Stimulated activated effector memory CD8-positive, alpha-beta T cell treated with anti-CD3 and anti-CD28 coated beads, Interleukin-12 subunit alpha, Interleukin-12 subunit beta, amount 100 ng/mL, for 72 hours (primary cell): ENCODE measurements at regions not wholly inside any gene's neighbourhood (a gene's known extent, or its start where the extent isn't known, plus 50 kb on each side); places are given as distances from the start of the nearest gene placed in this dataset.
"Not testable (repeated sequence)": the region's sequence is repeated elsewhere in the genome, so short reads cannot be mapped to it uniquely, and the experiment has no call there.

Experiments
- ATAC-seq: fragments of 150-1000 bp; cut with Tn5 transposase; 2 replicates; pipeline ENCODE4 v1.10.0; 2021
- DNase-seq, 2 donors: peaks; one replicate each; pipeline ENCODE4 v3.0.0; 2021 to 2022; ENCODE audit warnings: low spot score in 2 of 2
- H3K27ac Mint-ChIP-seq: one replicate; pipeline ENCODE4 v1.8.0; 2022; ENCODE audit warnings: mild to moderate bottlenecking, mixed read lengths
- H3K36me3 Mint-ChIP-seq: one replicate; pipeline ENCODE4 v1.8.0; 2022; ENCODE audit warnings: mild to moderate bottlenecking, mixed read lengths
- H3K4me1 Mint-ChIP-seq: one replicate; pipeline ENCODE4 v1.8.0; 2022; ENCODE audit warnings: mixed read lengths
- H3K4me3 Mint-ChIP-seq: one replicate; pipeline ENCODE4 v1.8.0; 2022; ENCODE audit warnings: mild to moderate bottlenecking, mixed read lengths
- H3K9me3 Mint-ChIP-seq: one replicate; pipeline ENCODE4 v1.8.0; 2022; ENCODE audit warnings: mixed read lengths

DNA sequence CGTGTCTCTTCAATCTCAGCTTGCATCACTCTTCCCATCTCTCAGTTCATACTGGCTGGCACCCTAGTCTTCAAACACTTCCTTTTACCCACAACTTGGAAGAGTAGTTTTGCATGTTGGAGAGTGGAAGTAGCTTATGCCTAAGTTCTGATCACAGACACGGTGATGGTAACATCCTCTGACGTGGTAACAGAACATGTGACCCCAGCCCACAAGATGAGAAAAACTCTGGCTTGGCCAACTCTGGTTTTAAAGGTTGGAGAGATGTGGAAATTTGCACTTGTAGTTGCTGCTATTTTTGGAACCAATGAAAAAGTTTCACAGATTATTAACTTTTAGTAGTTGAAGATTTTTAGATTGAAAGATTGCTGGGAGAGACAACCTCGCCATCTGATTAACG is 155.4 kb upstream of the SLC35G4 start:
- Mint-ChIP-seq H3K9me3 (peaks cover 2% of the 10 kb centered on the region), H3K27ac (no peak overlapping the region), H3K4me1 (no peaks in the 10 kb centered on the region), H3K36me3 (no peaks in the 10 kb centered on the region), H3K4me3 (no peak overlapping the region)
- ATAC-seq (no peak), DNase-seq (no peak)

GRCh38 chr18:11444169-11444568 is 165.2 kb upstream of the SLC35G4 start:
- not testable (repeated sequence) for H3K4me1 Mint-ChIP-seq, ATAC-seq, H3K9me3 Mint-ChIP-seq, DNase-seq, H3K4me3 Mint-ChIP-seq, H3K27ac Mint-ChIP-seq, H3K36me3 Mint-ChIP-seq

DNA sequence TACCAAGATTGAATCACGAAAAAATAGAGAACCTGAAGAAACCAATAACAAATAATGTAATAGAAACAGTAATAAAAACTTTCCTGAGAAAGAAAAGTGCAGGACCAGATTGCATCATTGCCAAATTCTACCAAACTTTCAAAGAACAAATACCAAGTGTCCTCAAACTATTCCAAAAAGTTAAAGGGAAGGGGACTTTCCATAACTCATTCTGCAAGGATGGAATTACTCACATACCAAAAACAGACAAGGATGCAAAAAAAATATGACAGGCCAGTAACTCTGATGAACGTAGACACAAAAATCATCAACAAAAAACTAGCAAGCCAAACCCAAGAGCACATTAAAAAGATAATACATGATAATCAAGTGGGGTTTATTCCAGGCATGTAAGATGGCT is 172.3 kb upstream of the SLC35G4 start:
- no peaks in the 10 kb centered on the region for H3K36me3 Mint-ChIP-seq
- H3K27ac Mint-ChIP-seq, result no peak overlapping the region
- H3K9me3 Mint-ChIP-seq, result peaks cover 4% of the 10 kb centered on the region

GRCh38 chr18:11432360-11432811 is 177.0 kb upstream of the SLC35G4 start:
- Mint-ChIP-seq H3K4me3 (no peak overlapping the region), H3K4me1 (no peaks in the 10 kb centered on the region), H3K27ac (no peak overlapping the region), H3K36me3 (no peaks in the 10 kb centered on the region), H3K9me3 (peaks cover 7% of the 10 kb centered on the region)
- DNase-seq (no peak), ATAC-seq (no peak)

More for the DNA sequence above, 172.3 kb upstream of the SLC35G4 start:
- no peak overlapping the region for H3K4me3 Mint-ChIP-seq
- DNase-seq (no peak), ATAC-seq (no peak)
- no peaks in the 10 kb centered on the region for H3K4me1 Mint-ChIP-seq

GRCh38 chr18:11429876-11430275 is 179.5 kb upstream of the SLC35G4 start:
- Mint-ChIP-seq H3K27ac (no peak overlapping the region), H3K36me3 (no peaks in the 10 kb centered on the region), H3K4me1 (no peaks in the 10 kb centered on the region), H3K9me3 (peaks cover 7% of the 10 kb centered on the region), H3K4me3 (no peak overlapping the region)
- DNase-seq, result no peak
- no peak for ATAC-seq

GRCh38 chr18:11425211-11425610 is 184.2 kb upstream of the SLC35G4 start:
- DNase-seq, result no peak
- H3K27ac Mint-ChIP-seq, result no peak overlapping the region
- H3K9me3 Mint-ChIP-seq, result peaks cover 3% of the 10 kb centered on the region
- no peaks in the 10 kb centered on the region for H3K36me3 Mint-ChIP-seq
- no peaks in the 10 kb centered on the region for H3K4me1 Mint-ChIP-seq
- ATAC-seq, result no peak
- no peak overlapping the region for H3K4me3 Mint-ChIP-seq

- Mint-ChIP-seq H3K9me3 (peaks cover 3% of the 10 kb centered on the region), H3K36me3 (no peaks in the 10 kb centered on the region), H3K4me3 (no peak overlapping the region), H3K27ac (no peak overlapping the region), H3K4me1 (no peaks in the 10 kb centered on the region)
- ATAC-seq, result no peak
- DNase-seq, result no peak
Observed at GRCh38 chr18:11419338-11419737, 190.1 kb upstream of the SLC35G4 start.

DNA sequence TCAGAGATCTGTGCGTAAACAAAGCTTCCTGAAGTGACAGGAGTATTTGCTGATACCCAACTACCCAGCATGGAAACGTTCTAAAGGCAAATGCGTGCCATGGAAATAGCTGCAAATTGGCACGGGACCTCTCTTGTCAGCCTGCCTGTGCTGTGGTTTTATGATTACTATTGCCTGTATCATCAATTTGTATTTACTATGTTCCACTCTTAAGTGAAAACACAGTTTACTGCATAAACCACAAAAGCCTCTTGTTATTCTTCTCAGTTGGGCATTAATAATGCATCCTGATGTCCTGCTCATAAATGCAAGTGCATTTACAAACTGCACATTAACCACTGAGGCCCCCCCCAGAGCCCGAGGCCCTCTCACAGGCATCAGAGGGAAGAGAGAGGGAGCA is 196.6 kb upstream of the SLC35G4 start:
- Mint-ChIP-seq H3K36me3 (no peaks in the 10 kb centered on the region), H3K27ac (no peak overlapping the region), H3K4me1 (no peaks in the 10 kb centered on the region), H3K4me3 (no peak overlapping the region), H3K9me3 (no peaks in the 10 kb centered on the region)
- no peak for DNase-seq
- ATAC-seq, result no peak

DNA sequence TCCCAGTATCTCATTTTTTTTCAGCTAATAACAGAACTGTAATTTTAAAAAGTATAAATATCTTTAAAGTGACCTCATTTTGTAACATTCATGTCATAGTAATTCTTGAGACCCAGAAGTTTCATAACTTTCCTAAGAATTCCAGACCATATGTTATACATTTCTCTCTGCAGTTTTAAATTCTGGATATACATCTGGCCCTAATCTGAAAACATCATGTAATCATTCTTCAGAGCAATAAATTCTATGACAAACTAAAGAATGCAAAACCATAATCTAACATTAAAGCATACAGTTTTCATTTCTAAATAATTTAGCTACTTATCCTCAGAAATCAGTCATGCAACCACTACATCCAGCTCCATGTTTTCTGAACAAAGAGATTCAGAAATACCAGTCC is 198.3 kb upstream of the SLC35G4 start:
- H3K9me3 Mint-ChIP-seq, result no peaks in the 10 kb centered on the region
- DNase-seq (no peak), ATAC-seq (no peak)
- no peaks in the 10 kb centered on the region for H3K4me1 Mint-ChIP-seq
- no peak overlapping the region for H3K4me3 Mint-ChIP-seq
- no peaks in the 10 kb centered on the region for H3K36me3 Mint-ChIP-seq
- no peak overlapping the region for H3K27ac Mint-ChIP-seq

- DNase-seq (no peak), ATAC-seq (no peak)
- Mint-ChIP-seq H3K4me3 (no peak overlapping the region), H3K9me3 (no peaks in the 10 kb centered on the region), H3K36me3 (no peaks in the 10 kb centered on the region), H3K4me1 (no peaks in the 10 kb centered on the region), H3K27ac (no peak overlapping the region)
Observed at GRCh38 chr18:11408555-11409065, 200.8 kb upstream of the SLC35G4 start.

GRCh38 chr18:11407940-11408339 is 201.5 kb upstream of the SLC35G4 start:
- ATAC-seq (no peak), DNase-seq (no peak)
- Mint-ChIP-seq H3K4me1 (no peaks in the 10 kb centered on the region), H3K4me3 (no peak overlapping the region), H3K9me3 (no peaks in the 10 kb centered on the region), H3K36me3 (no peaks in the 10 kb centered on the region), H3K27ac (no peak overlapping the region)

- Mint-ChIP-seq H3K36me3 (no peaks in the 10 kb centered on the region), H3K4me1 (no peaks in the 10 kb centered on the region), H3K4me3 (no peak overlapping the region), H3K9me3 (no peaks in the 10 kb centered on the region), H3K27ac (no peak overlapping the region)
- no peak for DNase-seq
- ATAC-seq, result no peak
Observed at GRCh38 chr18:11405804-11406203, 203.6 kb upstream of the SLC35G4 start.

GRCh38 chr18:11400703-11401102 is 208.7 kb upstream of the SLC35G4 start:
- Mint-ChIP-seq H3K36me3 (no peaks in the 10 kb centered on the region), H3K27ac (no peak overlapping the region), H3K4me1 (no peaks in the 10 kb centered on the region), H3K9me3 (no peaks in the 10 kb centered on the region), H3K4me3 (no peak overlapping the region)
- DNase-seq (no peak), ATAC-seq (no peak)

DNA sequence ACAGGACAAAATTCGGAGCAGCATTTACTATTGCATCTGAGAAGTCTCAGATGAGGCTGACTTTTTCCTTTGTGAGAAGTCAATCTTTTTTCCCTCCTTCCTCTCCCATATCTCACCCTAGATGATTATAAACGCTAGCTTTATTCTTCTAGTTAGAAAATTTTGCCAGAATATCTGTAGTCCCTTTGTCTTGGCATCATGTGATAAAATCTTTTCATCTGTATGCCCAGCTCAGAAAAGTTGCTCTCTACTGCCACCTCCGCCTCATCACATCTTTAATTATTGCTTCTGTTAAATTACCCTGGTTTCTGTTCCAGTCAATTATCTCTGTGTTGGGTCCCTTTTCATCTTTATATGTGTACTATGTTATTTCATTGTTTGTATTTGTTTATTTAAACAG is 210.8 kb upstream of the SLC35G4 start:
- Mint-ChIP-seq H3K4me1 (no peaks in the 10 kb centered on the region), H3K27ac (no peak overlapping the region), H3K36me3 (no peaks in the 10 kb centered on the region), H3K9me3 (no peaks in the 10 kb centered on the region), H3K4me3 (no peak overlapping the region)
- ATAC-seq, result no peak
- DNase-seq, result no peak

DNA sequence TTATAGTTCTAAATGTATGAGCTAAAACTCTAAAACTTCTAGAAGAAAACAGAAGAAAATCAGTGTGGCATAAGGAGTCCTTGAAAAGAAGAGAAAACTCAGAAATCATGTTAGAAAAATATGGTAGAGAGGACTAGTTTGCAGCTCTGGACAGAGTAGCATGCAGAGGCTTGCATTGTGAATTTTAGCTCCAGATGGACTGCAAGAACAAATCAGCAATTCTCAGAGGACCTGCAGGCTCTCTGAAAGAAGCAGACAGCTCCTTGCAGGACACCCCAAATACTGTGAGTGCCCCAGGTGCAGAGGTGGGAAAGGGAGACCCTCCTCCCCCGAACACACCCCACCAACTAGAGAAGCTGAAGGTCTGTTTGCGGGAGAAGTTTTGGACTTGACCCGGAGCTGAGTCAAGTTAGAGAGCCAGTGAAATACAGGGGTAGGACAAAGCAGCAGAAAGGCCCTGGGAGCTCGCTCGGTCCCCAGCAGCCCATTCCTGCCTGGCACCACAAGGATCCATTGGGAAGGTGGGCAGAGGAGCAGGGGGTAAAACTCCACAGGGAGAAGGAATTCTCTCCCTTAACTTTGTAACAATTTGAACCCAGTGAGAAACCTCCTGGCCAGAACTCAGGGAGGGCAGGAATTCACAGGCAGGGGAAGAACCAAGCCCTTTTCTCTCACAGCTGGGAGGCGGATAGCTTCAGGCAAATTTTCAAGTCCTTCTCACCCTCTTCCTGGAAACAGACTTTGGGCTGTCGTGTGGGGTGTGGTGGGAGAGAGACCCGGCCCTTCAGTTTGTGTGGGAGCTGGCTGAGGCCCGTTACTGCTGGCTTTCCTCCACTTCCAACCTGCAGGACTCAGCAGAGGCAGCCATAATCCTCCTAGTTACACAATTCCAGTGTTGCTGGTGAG is 216.2 kb upstream of the SLC35G4 start:
- H3K4me1 Mint-ChIP-seq, result no peaks in the 10 kb centered on the region
- DNase-seq (no peak), ATAC-seq (no peak)
- no peaks in the 10 kb centered on the region for H3K36me3 Mint-ChIP-seq
- no peaks in the 10 kb centered on the region for H3K9me3 Mint-ChIP-seq
- no peak overlapping the region for H3K27ac Mint-ChIP-seq
- H3K4me3 Mint-ChIP-seq, result no peak overlapping the region

- no peaks in the 10 kb centered on the region for H3K9me3 Mint-ChIP-seq
- no peak for ATAC-seq
- no peaks in the 10 kb centered on the region for H3K36me3 Mint-ChIP-seq
Observed at GRCh38 chr18:11392292-11392691, 217.1 kb upstream of the SLC35G4 start.

More at GRCh38 chr18:11392292-11392691, 217.1 kb upstream of the SLC35G4 start:
- DNase-seq, result no peak
- no peak overlapping the region for H3K4me3 Mint-ChIP-seq
- H3K4me1 Mint-ChIP-seq, result no peaks in the 10 kb centered on the region
- no peak overlapping the region for H3K27ac Mint-ChIP-seq
